IMR-90 (cell line): ENCODE measurements at regions not wholly inside any gene's neighbourhood (a gene's known extent, or its start where the extent isn't known, plus 50 kb on each side); places are given as distances from the start of the nearest gene placed in this dataset.

Source experiments
- ATAC-seq: fragments of 200-7000 bp; cut with Tn5 transposase; 2 replicates; pipeline ENCODE4 v1.9.1; 2020; ENCODE audit warnings: low read depth, mild to moderate bottlenecking, moderate library complexity
- BruUV-seq: library from RNA; stranded (reverse); fragments of 400-500 nt; replicated peaks from 2 replicates; lab custom pipeline; 2021; lab: Mats Ljungman, UMichigan
- CTCF ChIA-PET: fragments of 300-600 bp; formaldehyde crosslinking; extraction: SDS; loops from one replicate; lab custom pipeline; 2021; ENCODE audit warnings: antibody characterized with exemption; lab: Yijun Ruan, JAX
- POLR2A ChIA-PET: fragments of 300-600 bp; sonication (Branson Sonifier 250); formaldehyde crosslinking; loops from one replicate; lab custom pipeline; 2022; ENCODE audit warnings: antibody characterized with exemption; ENCODE audit not compliant: unreplicated experiment; lab: Charles Lee
- DNase-seq: peaks from one replicate; pipeline ENCODE4 v3.0.0; 2013
- H2AFZ ChIP-seq: replicated peaks from 2 replicates; pipeline ENCODE3; 2013; ENCODE audit warnings: low read length, mild to moderate bottlenecking; ENCODE audit not compliant: poor library complexity
- H2AK5ac ChIP-seq: 2 replicates; pipeline ENCODE4 v1.6.1; 2013; ENCODE audit warnings: low read depth, low read length, inconsistent platforms
- H2AK9ac ChIP-seq: replicated peaks from 2 replicates; pipeline ENCODE3; 2013; ENCODE audit warnings: mild to moderate bottlenecking, low read depth, low read length, moderate library complexity; ENCODE audit not compliant: poor library complexity
- H2BK120ac ChIP-seq: 2 replicates; pipeline ENCODE4 v1.6.1; 2013; ENCODE audit warnings: low read depth, low read length, inconsistent platforms
- H2BK15ac ChIP-seq: 3 replicates; pipeline ENCODE4 v1.6.1; 2013; ENCODE audit warnings: low read depth, low read length, inconsistent platforms
- H2BK20ac ChIP-seq: 2 replicates; pipeline ENCODE4 v1.6.1; 2013; ENCODE audit warnings: low read depth, mild to moderate bottlenecking, inconsistent platforms, low read length, moderate library complexity
- H2BK5ac ChIP-seq: 2 replicates; pipeline ENCODE4 v1.6.1; 2013; ENCODE audit warnings: mild to moderate bottlenecking, low read depth, low read length, inconsistent platforms; ENCODE audit not compliant: poor library complexity, severe bottlenecking
- H3K14ac ChIP-seq: replicated peaks from 2 replicates; pipeline ENCODE4 v1.6.1; 2013; ENCODE audit warnings: low read depth, low read length, inconsistent platforms
- H3K18ac ChIP-seq: 2 replicates; pipeline ENCODE4 v1.6.1; 2013; ENCODE audit warnings: low read depth, low read length, control low read depth
- H3K23ac ChIP-seq: 2 replicates; pipeline ENCODE4 v1.6.1; 2013; ENCODE audit warnings: low read depth, low read length, inconsistent platforms
- H3K27ac ChIP-seq: 2 replicates; pipeline ENCODE4 v1.5.1; 2013; ENCODE audit warnings: mild to moderate bottlenecking, control low read depth, low read length; ENCODE audit not compliant: insufficient read depth
- H3K27me3 ChIP-seq: 2 replicates; pipeline ENCODE4 v1.6.1; 2013; ENCODE audit warnings: low read length; ENCODE audit not compliant: control insufficient read depth, insufficient read depth
- H3K36me3 ChIP-seq: 2 replicates; pipeline ENCODE4 v1.6.1; 2013; ENCODE audit warnings: low read length, mixed read lengths; ENCODE audit not compliant: control insufficient read depth, insufficient read depth
- H3K4ac ChIP-seq: 2 replicates; pipeline ENCODE4 v1.6.1; 2013; ENCODE audit warnings: low read depth, low read length, inconsistent platforms
- H3K4me1 ChIP-seq: 2 replicates; pipeline ENCODE4 v1.6.1; 2013; ENCODE audit warnings: low read length, mixed read lengths; ENCODE audit not compliant: control insufficient read depth, insufficient read depth
- H3K4me2 ChIP-seq: 2 replicates; pipeline ENCODE4 v1.6.1; 2013; ENCODE audit warnings: low read depth, mild to moderate bottlenecking, control low read depth, low read length, moderate library complexity
- H3K4me3 ChIP-seq: 2 replicates; pipeline ENCODE4 v1.5.1; 2013; ENCODE audit warnings: low read depth, mild to moderate bottlenecking, control low read depth, low read length, moderate library complexity; ENCODE audit not compliant: insufficient read depth
- H3K56ac ChIP-seq: 2 replicates; pipeline ENCODE4 v1.6.1; 2013; ENCODE audit warnings: low read length, inconsistent platforms; ENCODE audit not compliant: insufficient read depth; ENCODE audit errors: extremely low read depth
- H3K79me1 ChIP-seq, 2 experiments: 2 replicates each; pipeline ENCODE4 v1.6.1; 2013; ENCODE audit warnings: low read length in 2 of 2, inconsistent platforms in 1 of 2, low read depth in 1 of 2
- H3K9ac ChIP-seq: 2 replicates; pipeline ENCODE4 v1.6.1; 2013; ENCODE audit warnings: low read depth, low read length, control low read depth
- H3K9me1 ChIP-seq: 2 replicates; pipeline ENCODE4 v1.6.1; 2013; ENCODE audit warnings: low read length, inconsistent platforms; ENCODE audit not compliant: insufficient read depth
- H3K9me3 ChIP-seq: 2 replicates; pipeline ENCODE4 v1.6.1; 2013; ENCODE audit warnings: low read length; ENCODE audit not compliant: control insufficient read depth, insufficient read depth
- H4K20me1 ChIP-seq: 2 replicates; pipeline ENCODE4 v1.6.1; 2013; ENCODE audit warnings: low read length, inconsistent platforms; ENCODE audit not compliant: insufficient read depth
- H4K5ac ChIP-seq: 2 replicates; pipeline ENCODE4 v1.6.1; 2013; ENCODE audit warnings: mild to moderate bottlenecking, low read depth, low read length, control low read depth
- H4K8ac ChIP-seq, 2 experiments: 2 replicates each; pipeline ENCODE4 v1.6.1; 2013; ENCODE audit warnings: low read depth in 2 of 2, low read length in 2 of 2, control low read depth in 1 of 2, inconsistent platforms in 1 of 2
- H4K91ac ChIP-seq: 2 replicates; pipeline ENCODE4 v1.6.1; 2013; ENCODE audit warnings: low read depth, low read length, inconsistent platforms; ENCODE audit not compliant: insufficient read depth
- CTCF ChIP-seq: conservative IDR thresholded peaks from 2 replicates; pipeline ENCODE4 v1.5.1; 2012; ENCODE audit warnings: mild to moderate bottlenecking, low read depth, low read length, improper control_type of control experiment
- FOS ChIP-seq: fragments of 150-350 bp; IDR thresholded peaks from 2 replicates; pipeline ENCODE4 v1.6.1; 2016; ENCODE audit warnings: low read depth, low read length
- MAFK ChIP-seq: IDR thresholded peaks from 2 replicates; pipeline ENCODE4 v1.6.1; 2012; ENCODE audit warnings: low read depth, low read length, improper control_type of control experiment
- MAZ ChIP-seq: IDR thresholded peaks from 2 replicates; pipeline ENCODE4 v1.6.1; 2012; ENCODE audit warnings: low read depth, mild to moderate bottlenecking, low read length, improper control_type of control experiment, moderate library complexity, borderline replicate concordance
- MXI1 ChIP-seq: IDR thresholded peaks from 2 replicates; pipeline ENCODE4 v1.6.1; 2012; ENCODE audit warnings: low read depth, mild to moderate bottlenecking, low read length, moderate library complexity, borderline replicate concordance
- POLR2A ChIP-seq: IDR thresholded peaks from 2 replicates; pipeline ENCODE4 v1.6.1; 2012; ENCODE audit warnings: mild to moderate bottlenecking, low read depth, low read length
- WGBS, 2 experiments: methylation state at CpG; one replicate each; pipeline versions ENCODE4 v1.1.5 to v1.1.7; 2013; ENCODE audit warnings: missing lambda C conversion rate in 2 of 2; ENCODE audit not compliant: insufficient read length in 1 of 2; ENCODE audit errors: extremely low coverage in 2 of 2; 5-methylcytosine and 5-hydroxymethylcytosine counted together
- dilution Hi-C: fragments of 300-500 bp; cut with HindIII; formaldehyde crosslinking; loops from one replicate; pipeline ENCODE4 v1.14.3; 2018; ENCODE audit warnings: low sequenced_read_pairs; ENCODE audit not compliant: unreplicated experiment
- in situ Hi-C: fragments of 300-500 bp; cut with MboI; formaldehyde crosslinking; loops from 3 replicates; pipeline ENCODE4 v1.14.3; 2019; ENCODE audit warnings: low sequenced_read_pairs, inconsistent platforms, mixed read lengths
- intact Hi-C: fragments of 100-400 bp; cut with micrococcal nuclease; formaldehyde crosslinking; loops from 2 replicates; pipeline ENCODE4 v1.10.0; 2022
- TF ChIP-seq, protein P1 (sequence below): fragments of 150-350 bp; IDR thresholded peaks from 2 replicates; pipeline ENCODE4 v1.6.1; 2016; ENCODE audit warnings: low read depth, mild to moderate bottlenecking, low read length, moderate library complexity, borderline replicate concordance

GRCh38 chr3:80754969-80755368 is 987.2 kb upstream of the ROBO1 start:
- no peak overlapping the region for H3K4me2 ChIP-seq
- no peak overlapping the region for H2BK20ac ChIP-seq
- no peak overlapping the region for H3K4me3 ChIP-seq
- no peak overlapping the region for H2AFZ ChIP-seq
- in situ Hi-C loops (no loop called here), intact Hi-C loops (no loop called here), dilution Hi-C loops (no loop called here)
- H3K4me1 ChIP-seq = no peaks in the 10 kb centered on the region
- H3K36me3 ChIP-seq = no peaks in the 10 kb centered on the region
- H4K20me1 ChIP-seq = no peaks in the 10 kb centered on the region
- no peak overlapping the region for H3K27ac ChIP-seq
- H3K9me3 ChIP-seq = 0 out of 2 replicates have a peak, but pooled peaks cover 7% of the 10 kb centered on the region
- no TSS peak for BruUV-seq
- WGBS, 2 experiments = no CpG with 5 or more reads among the region's 8 CpGs
- H2BK5ac ChIP-seq = no peak overlapping the region
- H3K9ac ChIP-seq = no peak overlapping the region
- H3K79me1 ChIP-seq = no peaks in the 10 kb centered on the region
- H4K91ac ChIP-seq = no peak overlapping the region
- H2BK120ac ChIP-seq = no peak overlapping the region
- no peak overlapping the region for H2BK15ac ChIP-seq
- H4K5ac ChIP-seq = no peak overlapping the region
- POLR2A ChIA-PET = no interaction called here
- H3K56ac ChIP-seq = no peak overlapping the region
- DNase-seq (no peak), ATAC-seq (no peak)
- H3K23ac ChIP-seq = no peak overlapping the region
- no peak overlapping the region for H3K14ac ChIP-seq
- no peak for TF ChIP-seq MAFK
- no peak for TF ChIP-seq FOS
- TF ChIP-seq MXI1 = no peak
- no peak for TF ChIP-seq CTCF
- no peak for TF ChIP-seq POLR2A
- TF ChIP-seq, protein P1, sequence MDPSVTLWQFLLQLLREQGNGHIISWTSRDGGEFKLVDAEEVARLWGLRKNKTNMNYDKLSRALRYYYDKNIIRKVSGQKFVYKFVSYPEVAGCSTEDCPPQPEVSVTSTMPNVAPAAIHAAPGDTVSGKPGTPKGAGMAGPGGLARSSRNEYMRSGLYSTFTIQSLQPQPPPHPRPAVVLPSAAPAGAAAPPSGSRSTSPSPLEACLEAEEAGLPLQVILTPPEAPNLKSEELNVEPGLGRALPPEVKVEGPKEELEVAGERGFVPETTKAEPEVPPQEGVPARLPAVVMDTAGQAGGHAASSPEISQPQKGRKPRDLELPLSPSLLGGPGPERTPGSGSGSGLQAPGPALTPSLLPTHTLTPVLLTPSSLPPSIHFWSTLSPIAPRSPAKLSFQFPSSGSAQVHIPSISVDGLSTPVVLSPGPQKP = no peak
- TF ChIP-seq MAZ = no peak
- H3K18ac ChIP-seq = no peak overlapping the region
- no peak overlapping the region for H4K8ac ChIP-seq
- no peak overlapping the region for H2AK5ac ChIP-seq
- no peak overlapping the region for H3K4ac ChIP-seq
- no peaks in the 10 kb centered on the region for H3K9me1 ChIP-seq
- no peaks in the 10 kb centered on the region for H3K27me3 ChIP-seq
- CTCF ChIA-PET = interaction anchor here (0.7 kb wide), 1 partner anchor 160 kb away, joined by 4 read pairs; no protein-coding TSS in a partner anchor
- H2AK9ac ChIP-seq = no peak overlapping the region
